SK-N-SH treated with all-trans-retinoic acid at 6 μM for 48 hours (cell line): ENCODE measurements at regions not wholly inside any gene's neighbourhood (a gene's known extent, or its start where the extent isn't known, plus 50 kb on each side); places are given as distances from the start of the nearest gene placed in this dataset.

ENCODE experiments used
- ARNTL ChIP-seq: fragments of 450-650 bp; formaldehyde crosslinking; IDR thresholded peaks from 2 replicates; pipeline ENCODE4 v1.5.0; 2020; ENCODE audit warnings: low read depth, mild to moderate bottlenecking, moderate library complexity, borderline replicate concordance
- BACH2 ChIP-seq: fragments of 250-450 bp; sonication (Bioruptor Pico); IDR thresholded peaks from 2 replicates; pipeline ENCODE4 v1.9.0; 2021; ENCODE audit warnings: mild to moderate bottlenecking, borderline replicate concordance
- GLIS3 ChIP-seq: fragments of 250-450 bp; sonication (Bioruptor Pico); IDR thresholded peaks from 2 replicates; pipeline ENCODE4 v1.5.0; 2020; ENCODE audit warnings: mild to moderate bottlenecking, moderate library complexity
- TCF4 ChIP-seq: fragments of 250-450 bp; sonication (Bioruptor Pico); IDR thresholded peaks from 2 replicates; pipeline ENCODE4 v1.8.0; 2021; ENCODE audit warnings: mild to moderate bottlenecking, moderate library complexity, borderline replicate concordance
- ZFP30 ChIP-seq: fragments of 450-650 bp; formaldehyde crosslinking; IDR thresholded peaks from 2 replicates; pipeline ENCODE4 v1.5.0; 2022; ENCODE audit warnings: mild to moderate bottlenecking, moderate library complexity
- ZNF565 ChIP-seq: fragments of 450-650 bp; formaldehyde crosslinking; conservative IDR thresholded peaks from 2 replicates; pipeline ENCODE4 v1.5.0; 2020; ENCODE audit warnings: low read depth, mild to moderate bottlenecking, moderate library complexity
- ZNF70 ChIP-seq: fragments of 450-650 bp; formaldehyde crosslinking; IDR thresholded peaks from 2 replicates; pipeline ENCODE4 v1.5.0; 2020; ENCODE audit warnings: mild to moderate bottlenecking, moderate library complexity
- TF ChIP-seq, protein P1 (sequence below): fragments of 250-450 bp; sonication (Bioruptor Pico); IDR thresholded peaks from 2 replicates; pipeline ENCODE4 v1.8.0; 2020; ENCODE audit warnings: mild to moderate bottlenecking, moderate library complexity, borderline replicate concordance
- TF ChIP-seq, protein P2 (sequence below): fragments of 250-450 bp; sonication (Bioruptor Pico); IDR thresholded peaks from 2 replicates; pipeline ENCODE4 v1.5.1; 2020; ENCODE audit warnings: low read depth, mild to moderate bottlenecking, moderate library complexity
- TF ChIP-seq, protein P3 (sequence below): fragments of 250-450 bp; sonication (Bioruptor Pico); IDR thresholded peaks from 2 replicates; pipeline ENCODE4 v1.5.0; 2020; ENCODE audit warnings: mild to moderate bottlenecking, moderate library complexity

DNA sequence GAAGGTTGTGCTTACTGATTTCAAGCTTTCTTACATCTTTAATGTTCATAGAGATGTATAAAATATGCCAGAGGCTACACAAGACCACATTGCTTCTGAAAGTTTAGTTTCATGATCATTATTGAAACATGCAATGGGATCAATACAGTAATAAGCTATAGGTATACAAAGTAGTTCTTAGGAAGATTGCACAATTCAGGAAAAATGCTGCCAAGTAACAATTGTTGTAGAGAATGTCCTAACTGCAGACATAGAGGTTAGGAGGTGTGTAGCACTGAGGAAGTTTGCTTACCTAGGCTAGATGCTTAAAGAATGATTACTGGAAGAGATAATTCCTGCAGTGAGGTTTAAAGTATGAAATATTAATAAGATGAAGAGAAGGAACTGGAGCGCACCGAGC lies 259.5 kb upstream of the CYRIA start:
- TF ChIP-seq, protein P1, sequence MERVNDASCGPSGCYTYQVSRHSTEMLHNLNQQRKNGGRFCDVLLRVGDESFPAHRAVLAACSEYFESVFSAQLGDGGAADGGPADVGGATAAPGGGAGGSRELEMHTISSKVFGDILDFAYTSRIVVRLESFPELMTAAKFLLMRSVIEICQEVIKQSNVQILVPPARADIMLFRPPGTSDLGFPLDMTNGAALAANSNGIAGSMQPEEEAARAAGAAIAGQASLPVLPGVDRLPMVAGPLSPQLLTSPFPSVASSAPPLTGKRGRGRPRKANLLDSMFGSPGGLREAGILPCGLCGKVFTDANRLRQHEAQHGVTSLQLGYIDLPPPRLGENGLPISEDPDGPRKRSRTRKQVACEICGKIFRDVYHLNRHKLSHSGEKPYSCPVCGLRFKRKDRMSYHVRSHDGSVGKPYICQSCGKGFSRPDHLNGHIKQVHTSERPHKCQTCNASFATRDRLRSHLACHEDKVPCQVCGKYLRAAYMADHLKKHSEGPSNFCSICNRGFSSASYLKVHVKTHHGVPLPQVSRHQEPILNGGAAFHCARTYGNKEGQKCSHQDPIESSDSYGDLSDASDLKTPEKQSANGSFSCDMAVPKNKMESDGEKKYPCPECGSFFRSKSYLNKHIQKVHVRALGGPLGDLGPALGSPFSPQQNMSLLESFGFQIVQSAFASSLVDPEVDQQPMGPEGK (CRISPR knock-in tag), result no peak
- TF ChIP-seq ARNTL (no peak), ZNF70 (no peak), ZFP30 (no peak), ZNF565 (no peak), GLIS3 (no peak), TCF4 (CRISPR knock-in tag) (no peak), BACH2 (CRISPR knock-in tag) (no peak)
- TF ChIP-seq, protein P2, sequence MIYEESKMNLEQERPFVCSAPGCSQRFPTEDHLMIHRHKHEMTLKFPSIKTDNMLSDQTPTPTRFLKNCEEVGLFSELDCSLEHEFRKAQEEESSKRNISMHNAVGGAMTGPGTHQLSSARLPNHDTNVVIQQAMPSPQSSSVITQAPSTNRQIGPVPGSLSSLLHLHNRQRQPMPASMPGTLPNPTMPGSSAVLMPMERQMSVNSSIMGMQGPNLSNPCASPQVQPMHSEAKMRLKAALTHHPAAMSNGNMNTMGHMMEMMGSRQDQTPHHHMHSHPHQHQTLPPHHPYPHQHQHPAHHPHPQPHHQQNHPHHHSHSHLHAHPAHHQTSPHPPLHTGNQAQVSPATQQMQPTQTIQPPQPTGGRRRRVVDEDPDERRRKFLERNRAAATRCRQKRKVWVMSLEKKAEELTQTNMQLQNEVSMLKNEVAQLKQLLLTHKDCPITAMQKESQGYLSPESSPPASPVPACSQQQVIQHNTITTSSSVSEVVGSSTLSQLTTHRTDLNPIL (CRISPR knock-in tag), result no peak
- TF ChIP-seq, protein P3, sequence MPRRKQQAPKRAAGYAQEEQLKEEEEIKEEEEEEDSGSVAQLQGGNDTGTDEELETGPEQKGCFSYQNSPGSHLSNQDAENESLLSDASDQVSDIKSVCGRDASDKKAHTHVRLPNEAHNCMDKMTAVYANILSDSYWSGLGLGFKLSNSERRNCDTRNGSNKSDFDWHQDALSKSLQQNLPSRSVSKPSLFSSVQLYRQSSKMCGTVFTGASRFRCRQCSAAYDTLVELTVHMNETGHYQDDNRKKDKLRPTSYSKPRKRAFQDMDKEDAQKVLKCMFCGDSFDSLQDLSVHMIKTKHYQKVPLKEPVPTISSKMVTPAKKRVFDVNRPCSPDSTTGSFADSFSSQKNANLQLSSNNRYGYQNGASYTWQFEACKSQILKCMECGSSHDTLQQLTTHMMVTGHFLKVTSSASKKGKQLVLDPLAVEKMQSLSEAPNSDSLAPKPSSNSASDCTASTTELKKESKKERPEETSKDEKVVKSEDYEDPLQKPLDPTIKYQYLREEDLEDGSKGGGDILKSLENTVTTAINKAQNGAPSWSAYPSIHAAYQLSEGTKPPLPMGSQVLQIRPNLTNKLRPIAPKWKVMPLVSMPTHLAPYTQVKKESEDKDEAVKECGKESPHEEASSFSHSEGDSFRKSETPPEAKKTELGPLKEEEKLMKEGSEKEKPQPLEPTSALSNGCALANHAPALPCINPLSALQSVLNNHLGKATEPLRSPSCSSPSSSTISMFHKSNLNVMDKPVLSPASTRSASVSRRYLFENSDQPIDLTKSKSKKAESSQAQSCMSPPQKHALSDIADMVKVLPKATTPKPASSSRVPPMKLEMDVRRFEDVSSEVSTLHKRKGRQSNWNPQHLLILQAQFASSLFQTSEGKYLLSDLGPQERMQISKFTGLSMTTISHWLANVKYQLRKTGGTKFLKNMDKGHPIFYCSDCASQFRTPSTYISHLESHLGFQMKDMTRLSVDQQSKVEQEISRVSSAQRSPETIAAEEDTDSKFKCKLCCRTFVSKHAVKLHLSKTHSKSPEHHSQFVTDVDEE, result no peak
